GM23248 (cell line): ENCODE measurements at regions not wholly inside any gene's neighbourhood (a gene's known extent, or its start where the extent isn't known, plus 50 kb on each side); places are given as distances from the start of the nearest gene placed in this dataset.
"Not testable (repeated sequence)": the region's sequence is repeated elsewhere in the genome, so short reads cannot be mapped to it uniquely, and the experiment has no call there.

Experiments
- DNase-seq: peaks from one replicate; pipeline ENCODE4 v3.0.0-alpha.2; 2015
- H2AFZ ChIP-seq: fragments of 200-600 bp; sonication (generic); 2 replicates; pipeline ENCODE4 v1.6.1; 2016; ENCODE audit warnings: antibody characterized with exemption
- H3F3A ChIP-seq: fragments of 200-600 bp; sonication (generic); 2 replicates; pipeline ENCODE4 v1.6.1; 2016; ENCODE audit warnings: mild to moderate bottlenecking, antibody characterized with exemption, mixed run types; ENCODE audit not compliant: insufficient read depth
- H3K27ac ChIP-seq: fragments of 200-600 bp; sonication (generic); 2 replicates; pipeline ENCODE4 v1.5.1; 2016; ENCODE audit warnings: mild to moderate bottlenecking
- H3K27me3 ChIP-seq: fragments of 200-600 bp; sonication (generic); replicated peaks from 2 replicates; pipeline ENCODE4 v1.6.1; 2016; ENCODE audit warnings: mild to moderate bottlenecking; ENCODE audit not compliant: insufficient read depth
- H3K36me3 ChIP-seq: fragments of 200-600 bp; sonication (generic); 2 replicates; pipeline ENCODE4 v1.6.1; 2016; ENCODE audit warnings: low read depth, mild to moderate bottlenecking
- H3K4me1 ChIP-seq: fragments of 200-600 bp; sonication (generic); 2 replicates; pipeline ENCODE4 v1.6.1; 2016; ENCODE audit warnings: mild to moderate bottlenecking; ENCODE audit not compliant: insufficient read depth
- H3K4me2 ChIP-seq: fragments of 200-600 bp; sonication (generic); one replicate; pipeline ENCODE4 v1.6.1; 2016; ENCODE audit warnings: mild to moderate bottlenecking; ENCODE audit not compliant: unreplicated experiment
- H3K4me3 ChIP-seq: fragments of 200-600 bp; sonication (generic); 2 replicates; pipeline ENCODE4 v1.5.1; 2016; ENCODE audit warnings: mild to moderate bottlenecking
- H3K79me2 ChIP-seq: fragments of 200-600 bp; sonication (generic); 2 replicates; pipeline ENCODE4 v1.6.1; 2016; ENCODE audit warnings: mild to moderate bottlenecking; ENCODE audit not compliant: insufficient read depth
- H3K9ac ChIP-seq: fragments of 200-600 bp; sonication (generic); 2 replicates; pipeline ENCODE4 v1.6.1; 2016; ENCODE audit warnings: mild to moderate bottlenecking
- H3K9me2 ChIP-seq: fragments of 200-600 bp; sonication (generic); 2 replicates; pipeline ENCODE4 v1.6.1; 2016; ENCODE audit warnings: mixed run types, mild to moderate bottlenecking, moderate library complexity; ENCODE audit not compliant: insufficient read depth
- H3K9me3 ChIP-seq: fragments of 200-600 bp; sonication (generic); one replicate; pipeline ENCODE4 v1.6.1; 2017; ENCODE audit warnings: low read depth
- H4K20me1 ChIP-seq: fragments of 200-600 bp; sonication (generic); 2 replicates; pipeline ENCODE4 v1.6.0; 2016; ENCODE audit not compliant: insufficient read depth
- EZH2 ChIP-seq: fragments of 200-600 bp; sonication (generic); IDR thresholded peaks from 2 replicates; pipeline ENCODE4 v1.6.1; 2018; ENCODE audit warnings: antibody characterized with exemption, mild to moderate bottlenecking; ENCODE audit not compliant: insufficient read depth, poor library complexity, severe bottlenecking
- EZH2phosphoT487 ChIP-seq: fragments of 200-600 bp; sonication (generic); IDR thresholded peaks from 2 replicates; pipeline ENCODE4 v1.6.1; 2018; ENCODE audit warnings: antibody characterized with exemption, moderate library complexity, mild to moderate bottlenecking, low read depth; ENCODE audit not compliant: insufficient read depth
- WGBS, 2 experiments: methylation state at CpG; one replicate each; pipeline ENCODE4 v1.1.6; 2015 to 2017; ENCODE audit warnings: low lambda C conversion rate in 2 of 2, low coverage in 1 of 2; ENCODE audit errors: missing lambda C conversion rate in 2 of 2; 5-methylcytosine and 5-hydroxymethylcytosine counted together
- in situ Hi-C: fragments of 300-500 bp; cut with MboI; formaldehyde crosslinking; loops from 2 replicates; pipeline ENCODE4 v1.15.0; 2020

GRCh38 chr13:58329746-58330145 lies 698.2 kb downstream of the PCDH17 start:
- Histone ChIP-seq H3K4me3 (no peak overlapping the region), H3K27ac (no peak overlapping the region), H3K27me3 (no peaks in the 10 kb centered on the region), H3K4me1 (no peaks in the 10 kb centered on the region), H3K36me3 (no peaks in the 10 kb centered on the region), H3K9me3 (peaks cover 5% of the 10 kb centered on the region), H3K9ac (no peak overlapping the region), H3F3A (no peaks in the 10 kb centered on the region), H4K20me1 (no peaks in the 10 kb centered on the region), H3K4me2 (no peak overlapping the region), H3K79me2 (no peaks in the 10 kb centered on the region), H3K9me2 (no peaks in the 10 kb centered on the region), H2AFZ (no peak overlapping the region)
- in situ Hi-C loops, result no loop called here
- TF ChIP-seq EZH2phosphoT487 (no peak), EZH2 (no peak)
- 19 to 24% methylated on average over 5 of the region's 5 CpGs for WGBS, 2 experiments
- no peak for DNase-seq

DNA sequence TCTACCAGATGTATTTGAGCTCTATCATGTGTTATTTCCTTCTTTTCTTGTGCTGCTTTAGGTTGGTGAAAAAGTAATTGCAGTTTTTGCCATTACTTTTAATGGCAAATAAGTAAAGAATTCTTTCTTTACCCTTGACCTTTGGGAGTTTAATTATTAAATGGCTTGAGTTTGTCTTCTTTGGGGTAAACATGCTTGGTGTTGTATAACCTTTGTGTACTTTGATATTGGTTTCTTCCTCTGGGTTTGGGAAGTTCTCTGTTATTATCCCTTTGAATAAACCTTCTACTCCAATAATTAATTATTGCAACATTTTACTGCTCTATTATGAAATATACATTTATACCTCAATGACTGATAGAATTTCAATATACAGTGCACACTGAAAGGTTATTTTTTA lies 709.4 kb downstream of the PCDH17 start:
- no peak overlapping the region for H3K9ac ChIP-seq
- in situ Hi-C loops, result no loop called here
- no peak for TF ChIP-seq EZH2
- no peak for TF ChIP-seq EZH2phosphoT487
- no peaks in the 10 kb centered on the region for H3K79me2 ChIP-seq
- H3K9me2 ChIP-seq, result no peaks in the 10 kb centered on the region
- H3K9me3 ChIP-seq, result no peaks in the 10 kb centered on the region
- no peaks in the 10 kb centered on the region for H4K20me1 ChIP-seq
- H2AFZ ChIP-seq, result no peak overlapping the region
- H3K27ac ChIP-seq, result no peak overlapping the region
- no peak for DNase-seq
- no peak overlapping the region for H3K4me3 ChIP-seq
- no peak overlapping the region for H3K4me2 ChIP-seq
- no peaks in the 10 kb centered on the region for H3K27me3 ChIP-seq
- no peaks in the 10 kb centered on the region for H3F3A ChIP-seq
- no peaks in the 10 kb centered on the region for H3K4me1 ChIP-seq
- no peaks in the 10 kb centered on the region for H3K36me3 ChIP-seq

GRCh38 chr13:58341318-58341717 lies 709.8 kb downstream of the PCDH17 start:
- in situ Hi-C loops, result no loop called here
- H4K20me1 ChIP-seq, result no peaks in the 10 kb centered on the region
- no peaks in the 10 kb centered on the region for H3K79me2 ChIP-seq
- no peaks in the 10 kb centered on the region for H3F3A ChIP-seq
- H3K4me3 ChIP-seq, result no peak overlapping the region
- H3K4me1 ChIP-seq, result no peaks in the 10 kb centered on the region
- H3K9me3 ChIP-seq, result no peaks in the 10 kb centered on the region
- no peaks in the 10 kb centered on the region for H3K36me3 ChIP-seq
- 26 to 37% methylated on average over 1 of the region's 1 CpG for WGBS, 2 experiments
- DNase-seq, result no peak
- H3K9ac ChIP-seq, result no peak overlapping the region
- no peak overlapping the region for H3K27ac ChIP-seq
- no peaks in the 10 kb centered on the region for H3K27me3 ChIP-seq
- no peak overlapping the region for H2AFZ ChIP-seq
- H3K9me2 ChIP-seq, result no peaks in the 10 kb centered on the region
- H3K4me2 ChIP-seq, result no peak overlapping the region
- TF ChIP-seq EZH2phosphoT487, result no peak
- no peak for TF ChIP-seq EZH2

DNA sequence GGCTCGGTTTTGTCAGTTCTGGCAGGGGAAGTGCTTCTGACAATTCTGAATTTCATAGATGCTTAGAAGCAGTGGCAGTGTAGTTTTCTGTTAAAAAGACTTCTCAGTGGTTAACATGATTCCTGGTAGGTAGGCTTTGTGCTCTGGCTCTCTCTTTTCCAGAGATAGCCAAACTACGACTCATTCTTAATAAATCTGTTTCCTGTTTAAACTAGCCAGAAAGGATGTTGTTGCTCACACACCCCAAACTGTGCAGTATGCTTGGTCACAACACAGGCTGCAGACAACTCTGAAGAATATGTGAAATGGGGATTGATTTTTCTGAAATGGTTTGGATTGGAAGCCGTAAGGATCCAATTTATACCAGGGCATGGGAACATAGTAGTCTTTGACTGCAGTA lies 711.5 kb downstream of the PCDH17 start:
- no peak overlapping the region for H3K9ac ChIP-seq

DNA sequence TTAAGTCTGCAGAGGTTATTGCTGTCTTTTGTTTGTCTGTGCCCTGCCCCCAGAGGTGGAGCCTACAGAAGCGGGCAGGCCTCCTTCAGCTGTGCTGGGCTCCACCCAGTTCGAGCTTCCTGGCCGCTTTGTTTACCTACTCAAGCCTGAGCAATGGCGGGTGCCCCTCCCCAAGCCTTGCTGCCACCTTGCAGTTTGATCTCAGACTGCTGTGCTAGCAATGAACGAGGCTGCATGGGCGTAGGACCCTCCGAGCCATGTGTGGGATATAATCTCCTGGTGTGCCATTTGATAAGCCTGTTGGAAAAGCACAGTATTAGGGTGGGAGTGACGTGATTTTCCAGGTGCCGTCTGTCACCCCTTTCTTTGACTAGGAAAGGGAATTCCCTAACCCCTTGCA lies 720.6 kb downstream of the PCDH17 start:
- H3K9ac ChIP-seq, H4K20me1 ChIP-seq, H3K79me2 ChIP-seq, H2AFZ ChIP-seq, H3K27me3 ChIP-seq, H3K4me2 ChIP-seq, in situ Hi-C loops, H3K9me2 ChIP-seq, H3K9me3 ChIP-seq, H3F3A ChIP-seq, H3K36me3 ChIP-seq, H3K4me3 ChIP-seq, DNase-seq, H3K27ac ChIP-seq, H3K4me1 ChIP-seq: not testable (repeated sequence)
- 31 to 43% methylated on average over 9 of the region's 9 CpGs for WGBS, 2 experiments

More for the DNA sequence above, 711.5 kb downstream of the PCDH17 start:
- no peak overlapping the region for H3K4me2 ChIP-seq
- no peak for DNase-seq
- no peak overlapping the region for H3K4me3 ChIP-seq
- no peak overlapping the region for H3K27ac ChIP-seq
- H3K36me3 ChIP-seq, result no peaks in the 10 kb centered on the region
- 21 to 26% methylated on average over 3 of the region's 3 CpGs for WGBS, 2 experiments
- H4K20me1 ChIP-seq, result no peaks in the 10 kb centered on the region
- no peak overlapping the region for H2AFZ ChIP-seq
- no peaks in the 10 kb centered on the region for H3K79me2 ChIP-seq
- H3K4me1 ChIP-seq, result no peaks in the 10 kb centered on the region
- H3K27me3 ChIP-seq, result no peaks in the 10 kb centered on the region
- no peaks in the 10 kb centered on the region for H3K9me3 ChIP-seq
- no peak for TF ChIP-seq EZH2
- TF ChIP-seq EZH2phosphoT487, result no peak
- in situ Hi-C loops, result no loop called here
- no peaks in the 10 kb centered on the region for H3F3A ChIP-seq
- no peaks in the 10 kb centered on the region for H3K9me2 ChIP-seq
